Activated T-helper 1 cell treated with anti-CD3 and anti-CD28 coated beads, Interleukin-12 subunit alpha, Interleukin-12 subunit beta, Interleukin-2, Interleukin-4 antibody, amounts not matched to agents 30 ng/mL and 10 ng/mL and 1 ng/mL, durations not matched to agents 14 hours and 24 hours and 36 hours (primary cell): ENCODE measurements at regions not wholly inside any gene's neighbourhood (a gene's known extent, or its start where the extent isn't known, plus 50 kb on each side); places are given as distances from the start of the nearest gene placed in this dataset.

ENCODE experiments used
- DNase-seq: peaks from one replicate; pipeline ENCODE4 v3.0.0; 2021; ENCODE audit warnings: low spot score
- H3K27ac Mint-ChIP-seq: one replicate; pipeline ENCODE4 v1.8.0; 2021; ENCODE audit warnings: mild to moderate bottlenecking, mixed read lengths
- H3K27me3 Mint-ChIP-seq: one replicate; pipeline ENCODE4 v1.8.0; 2022; ENCODE audit warnings: mild to moderate bottlenecking, moderate library complexity, mixed read lengths; ENCODE audit not compliant: insufficient read depth
- H3K36me3 Mint-ChIP-seq: one replicate; pipeline ENCODE4 v1.8.0; 2021; ENCODE audit warnings: low read depth, mixed read lengths
- H3K4me1 Mint-ChIP-seq: one replicate; pipeline ENCODE4 v1.8.0; 2021; ENCODE audit warnings: low read depth, mixed read lengths
- H3K4me3 Mint-ChIP-seq: one replicate; pipeline ENCODE4 v1.8.0; 2021; ENCODE audit warnings: mild to moderate bottlenecking, moderate library complexity, mixed read lengths
- H3K9me3 Mint-ChIP-seq: one replicate; pipeline ENCODE4 v1.8.0; 2021; ENCODE audit warnings: mixed read lengths
- intact Hi-C: fragments of 100-400 bp; cut with micrococcal nuclease; formaldehyde crosslinking; loops from one replicate; pipeline ENCODE4 v1.15.1; 2024

DNA sequence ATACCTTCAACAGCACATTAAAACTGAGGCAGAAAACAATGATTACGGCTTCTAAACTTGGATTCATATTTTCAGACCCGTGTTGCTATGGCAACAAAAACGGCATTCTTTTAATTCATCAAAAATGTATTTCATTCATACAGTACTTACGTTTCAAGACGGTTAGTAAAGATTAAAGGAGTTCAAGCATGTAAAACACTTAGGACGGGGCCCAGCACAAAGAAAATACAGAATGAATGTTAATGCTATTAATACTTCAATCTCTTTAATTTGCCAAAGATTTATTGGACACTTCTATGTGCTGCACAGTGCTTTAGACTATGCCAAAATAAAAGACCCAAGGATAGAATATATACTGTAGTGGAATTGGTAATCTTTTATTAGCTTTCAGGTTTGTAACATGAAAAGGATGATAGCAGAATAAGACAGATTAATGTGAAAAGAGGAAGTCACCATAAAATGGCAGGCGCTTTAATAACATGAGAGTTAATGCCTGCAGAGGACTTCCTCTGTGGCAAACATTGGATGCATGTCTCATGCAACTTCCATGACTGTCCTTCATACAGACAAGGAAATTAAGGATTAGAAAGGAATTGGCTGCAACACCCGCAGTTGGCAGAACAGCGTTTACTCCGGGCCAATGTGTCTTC is 201.6 kb upstream of the KLF6 start:
- intact Hi-C loops, result no loop called here
- Mint-ChIP-seq H3K4me1 (peaks cover 17% of the 10 kb centered on the region), H3K36me3 (peaks cover 8% of the 10 kb centered on the region), H3K9me3 (peaks cover 19% of the 10 kb centered on the region), H3K27ac (no peak overlapping the region), H3K4me3 (no peak overlapping the region), H3K27me3 (peaks cover 2% of the 10 kb centered on the region)
- DNase-seq, result no peak

GRCh38 chr10:3982746-3983442 is 197.9 kb upstream of the KLF6 start:
- DNase-seq, result no peak
- Mint-ChIP-seq H3K27me3 (no peaks in the 10 kb centered on the region), H3K36me3 (peaks cover 12% of the 10 kb centered on the region), H3K9me3 (peaks cover 31% of the 10 kb centered on the region), H3K27ac (no peak overlapping the region), H3K4me1 (peaks cover 38% of the 10 kb centered on the region), H3K4me3 (no peak overlapping the region)
- intact Hi-C loops, result no loop called here

DNA sequence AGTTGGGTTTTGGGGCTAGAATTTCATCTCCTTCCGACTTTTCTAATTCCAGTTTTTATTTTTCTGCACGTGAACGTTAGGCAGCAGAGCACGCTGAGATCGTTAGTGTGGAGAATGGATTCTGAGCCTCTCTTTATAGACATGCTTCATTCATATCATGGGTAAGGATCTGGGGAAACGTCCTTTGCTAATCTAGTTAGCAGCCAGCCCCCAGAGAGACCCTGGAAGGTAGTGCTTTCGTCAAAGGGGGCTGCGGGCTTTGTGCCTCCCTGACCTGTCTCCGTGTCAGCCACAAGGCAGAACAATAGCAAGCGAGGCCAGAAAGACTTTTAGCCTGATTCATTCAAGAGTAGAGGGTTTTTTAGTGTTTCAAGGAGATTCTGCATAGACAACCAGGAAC is 196.3 kb upstream of the KLF6 start:
- H3K4me3 Mint-ChIP-seq, result no peak overlapping the region
- intact Hi-C loops, result no loop called here

DNA sequence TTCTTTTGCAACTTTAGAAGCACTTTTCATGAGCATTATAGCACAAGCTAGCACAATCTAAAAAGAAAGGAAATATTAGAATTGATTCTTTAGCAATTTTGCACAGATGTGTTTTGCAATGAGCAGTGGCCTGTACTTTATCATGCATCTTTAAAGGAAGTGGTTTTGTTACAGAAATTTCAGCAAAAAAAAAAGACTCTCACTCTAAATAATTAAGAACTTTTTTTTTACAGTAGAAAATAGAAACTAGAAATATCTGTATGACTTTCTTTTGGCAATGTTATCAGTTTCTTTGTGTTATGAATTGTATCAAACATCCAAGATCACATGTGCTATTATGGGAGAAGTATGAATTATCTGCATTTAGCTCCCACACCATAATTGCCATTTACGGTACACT is 195.7 kb upstream of the KLF6 start:
- peaks cover 38% of the 10 kb centered on the region for H3K4me1 Mint-ChIP-seq
- no peak overlapping the region for H3K4me3 Mint-ChIP-seq
- H3K36me3 Mint-ChIP-seq, result peaks cover 12% of the 10 kb centered on the region
- DNase-seq, result no peak
- H3K27ac Mint-ChIP-seq, result no peak overlapping the region
- H3K9me3 Mint-ChIP-seq, result peaks cover 31% of the 10 kb centered on the region
- intact Hi-C loops, result no loop called here
- no peaks in the 10 kb centered on the region for H3K27me3 Mint-ChIP-seq

More for the DNA sequence above, 196.3 kb upstream of the KLF6 start:
- no peak for DNase-seq
- Mint-ChIP-seq H3K36me3 (peaks cover 12% of the 10 kb centered on the region), H3K27me3 (no peaks in the 10 kb centered on the region), H3K4me1 (peaks cover 38% of the 10 kb centered on the region), H3K9me3 (peaks cover 31% of the 10 kb centered on the region), H3K27ac (no peak overlapping the region)

DNA sequence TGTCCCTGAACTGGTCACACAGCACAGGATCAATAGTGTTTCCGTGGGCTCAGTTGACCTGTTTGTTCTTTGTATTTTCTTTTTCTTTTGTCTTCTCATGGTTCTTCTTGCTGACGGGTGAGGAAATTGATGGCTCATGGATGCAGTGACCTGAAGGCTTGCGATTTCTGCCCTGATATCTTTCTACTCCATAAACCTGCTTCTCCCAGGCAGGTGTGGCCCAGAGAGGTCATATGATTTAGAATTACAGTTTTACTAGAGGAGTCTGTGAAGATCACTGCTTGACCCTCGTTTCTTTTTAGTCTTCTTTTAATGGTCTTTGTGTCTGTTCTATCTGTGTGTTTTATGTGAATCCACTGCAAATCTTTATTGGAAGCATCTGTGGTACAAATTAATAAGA is 195.1 kb upstream of the KLF6 start:
- intact Hi-C loops, result no loop called here
- no peak overlapping the region for H3K4me3 Mint-ChIP-seq
- no peak overlapping the region for H3K27ac Mint-ChIP-seq

GRCh38 chr10:3978761-3979160 is 193.8 kb upstream of the KLF6 start:
- Mint-ChIP-seq H3K36me3 (peaks cover 14% of the 10 kb centered on the region), H3K4me3 (no peak overlapping the region), H3K9me3 (peaks cover 34% of the 10 kb centered on the region), H3K4me1 (peaks cover 38% of the 10 kb centered on the region), H3K27me3 (no peaks in the 10 kb centered on the region), H3K27ac (no peak overlapping the region)
- no peak for DNase-seq
- intact Hi-C loops, result no loop called here

More for the DNA sequence above, 195.1 kb upstream of the KLF6 start:
- Mint-ChIP-seq H3K36me3 (peaks cover 12% of the 10 kb centered on the region), H3K4me1 (peaks cover 38% of the 10 kb centered on the region), H3K27me3 (no peaks in the 10 kb centered on the region), H3K9me3 (peaks cover 31% of the 10 kb centered on the region)
- no peak for DNase-seq

GRCh38 chr10:3978174-3978573 is 193.2 kb upstream of the KLF6 start:
- intact Hi-C loops, result no loop called here
- peaks cover 13% of the 10 kb centered on the region for H3K36me3 Mint-ChIP-seq
- H3K4me1 Mint-ChIP-seq, result peaks cover 37% of the 10 kb centered on the region
- DNase-seq, result no peak
- no peak overlapping the region for H3K27ac Mint-ChIP-seq
- H3K4me3 Mint-ChIP-seq, result no peak overlapping the region
- H3K9me3 Mint-ChIP-seq, result peaks cover 32% of the 10 kb centered on the region
- no peaks in the 10 kb centered on the region for H3K27me3 Mint-ChIP-seq

GRCh38 chr10:3977761-3978160 is 192.8 kb upstream of the KLF6 start:
- Mint-ChIP-seq H3K4me3 (no peak overlapping the region), H3K27me3 (no peaks in the 10 kb centered on the region), H3K4me1 (peaks cover 37% of the 10 kb centered on the region), H3K27ac (no peak overlapping the region), H3K36me3 (peaks cover 11% of the 10 kb centered on the region), H3K9me3 (peaks cover 28% of the 10 kb centered on the region)
- intact Hi-C loops, result no loop called here
- no peak for DNase-seq

- intact Hi-C loops, result no loop called here
- peaks cover 44% of the 10 kb centered on the region for H3K4me1 Mint-ChIP-seq
- no peak overlapping the region for H3K4me3 Mint-ChIP-seq
- DNase-seq, result no peak
- no peaks in the 10 kb centered on the region for H3K27me3 Mint-ChIP-seq
- no peak overlapping the region for H3K27ac Mint-ChIP-seq
- peaks cover 20% of the 10 kb centered on the region for H3K9me3 Mint-ChIP-seq
- peaks cover 7% of the 10 kb centered on the region for H3K36me3 Mint-ChIP-seq
These were observed 191.7 kb upstream of the KLF6 start for GRCh38 chr10:3976718-3977117.

DNA sequence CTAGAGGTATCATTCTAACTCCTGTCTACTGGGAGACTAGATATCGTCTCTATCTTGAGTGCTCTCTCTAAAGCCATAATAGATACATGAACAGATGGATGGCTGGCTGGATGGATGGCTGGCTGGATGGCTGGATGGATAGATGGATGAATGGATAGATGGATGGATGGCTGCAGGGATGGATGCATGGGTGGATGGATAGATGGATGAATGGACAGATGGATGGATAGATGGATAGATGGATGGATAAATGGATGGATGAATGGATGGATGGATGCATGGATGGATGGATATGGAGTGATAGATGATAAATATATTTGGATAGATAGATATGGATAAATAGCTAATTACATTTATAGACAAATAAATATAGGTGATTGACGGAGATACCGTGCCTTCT is 191.2 kb upstream of the KLF6 start:
- Mint-ChIP-seq H3K4me1 (peaks cover 45% of the 10 kb centered on the region), H3K27me3 (no peaks in the 10 kb centered on the region), H3K4me3 (no peak overlapping the region), H3K36me3 (peaks cover 7% of the 10 kb centered on the region), H3K9me3 (peaks cover 20% of the 10 kb centered on the region), H3K27ac (no peak overlapping the region)
- no peak for DNase-seq
- intact Hi-C loops, result no loop called here

DNA sequence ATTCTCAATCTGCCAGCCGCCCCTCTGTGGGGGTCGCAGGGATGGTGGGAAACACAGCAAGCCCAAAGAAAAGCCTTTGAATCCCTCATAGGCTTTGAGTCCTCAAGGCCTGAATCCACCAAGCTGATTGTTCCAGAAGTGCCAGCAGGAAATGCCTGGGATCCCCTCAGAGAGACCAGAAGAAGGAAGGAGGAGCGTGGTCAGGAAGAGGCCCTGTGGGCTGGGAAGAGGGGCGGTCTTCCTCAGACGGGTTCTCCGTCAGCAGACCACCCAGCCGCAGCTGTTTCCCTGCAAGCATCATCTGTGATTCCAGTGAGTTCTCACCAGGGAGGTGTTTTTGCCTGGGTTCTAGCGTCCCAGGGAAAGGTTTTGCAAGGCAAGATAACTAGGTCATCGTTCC is 190.0 kb upstream of the KLF6 start:
- Mint-ChIP-seq H3K27ac (no peak overlapping the region), H3K9me3 (peaks cover 18% of the 10 kb centered on the region), H3K4me1 (peaks cover 45% of the 10 kb centered on the region), H3K4me3 (no peak overlapping the region), H3K36me3 (peaks cover 10% of the 10 kb centered on the region), H3K27me3 (no peaks in the 10 kb centered on the region)
- intact Hi-C loops, result no loop called here
- no peak for DNase-seq

DNA sequence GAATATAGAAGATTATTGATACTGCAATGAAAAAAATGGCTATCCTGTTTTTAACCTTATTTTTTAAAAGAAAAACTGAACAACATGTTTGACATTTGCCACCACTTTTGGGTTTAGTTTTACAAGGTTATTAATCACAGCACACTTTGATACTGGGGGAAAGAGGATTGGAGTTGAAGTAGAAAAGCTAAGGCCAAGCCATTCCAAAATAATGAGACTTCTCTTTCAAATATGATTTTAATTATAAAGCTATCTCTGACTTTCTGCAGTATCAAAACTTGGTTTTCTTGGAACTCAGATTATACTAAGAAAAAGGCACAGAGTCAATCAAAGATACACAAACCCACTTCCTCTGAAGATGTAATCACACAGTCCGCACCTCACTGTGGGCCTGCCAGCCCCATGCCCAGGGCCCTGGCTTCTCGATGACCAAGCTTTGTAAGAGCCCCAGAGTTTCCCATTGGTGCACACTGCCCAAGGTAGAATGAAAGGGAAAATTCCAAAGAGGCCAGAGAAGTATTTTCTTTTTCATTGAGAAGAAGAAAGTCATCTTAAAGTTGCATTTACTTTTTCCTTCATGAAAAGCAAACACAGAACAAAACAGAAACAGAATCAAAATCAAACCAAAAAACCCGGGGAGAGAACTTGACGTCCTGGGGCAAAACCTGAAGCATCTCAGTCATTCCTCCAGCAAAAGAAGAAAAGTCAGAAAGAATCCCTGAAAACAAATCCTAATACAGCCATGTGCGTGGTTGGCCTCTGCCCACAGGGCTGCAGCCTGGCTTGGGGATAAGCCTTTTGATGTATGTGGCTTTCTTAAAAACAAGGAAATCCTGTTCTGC is 187.7 kb upstream of the KLF6 start:
- peak; percentile 42 for DNase-seq

GRCh38 chr10:3971713-3972112 is 186.7 kb upstream of the KLF6 start:
- Mint-ChIP-seq H3K9me3 (peaks cover 12% of the 10 kb centered on the region), H3K4me1 (peaks cover 42% of the 10 kb centered on the region), H3K27ac (peak overlapping the region; percentile 82), H3K27me3 (peaks cover 3% of the 10 kb centered on the region), H3K36me3 (peaks cover 13% of the 10 kb centered on the region), H3K4me3 (peak overlapping the region; percentile 38)
- no peak for DNase-seq
- intact Hi-C loops, result loop anchor here (2.0 to 5.0 kb wide), 4 partner anchors 23 to 159 kb away; no protein-coding TSS in a partner anchor

More for the DNA sequence above, 187.7 kb upstream of the KLF6 start:
- H3K4me1 Mint-ChIP-seq, result peaks cover 42% of the 10 kb centered on the region
- H3K36me3 Mint-ChIP-seq, result peaks cover 11% of the 10 kb centered on the region
- H3K27ac Mint-ChIP-seq, result peak overlapping the region; percentile 98
- no peaks in the 10 kb centered on the region for H3K27me3 Mint-ChIP-seq
- H3K9me3 Mint-ChIP-seq, result peaks cover 10% of the 10 kb centered on the region
- peak overlapping the region; percentile 79 for H3K4me3 Mint-ChIP-seq
- intact Hi-C loops, result loop anchor here (1.0 to 5.0 kb wide), 6 partner anchors 24 to 161 kb away; no protein-coding TSS in a partner anchor
